ENCODE measurements at regions not wholly inside any gene's neighbourhood (a gene's known extent, or its start where the extent isn't known, plus 50 kb on each side); places are given as distances from the start of the nearest gene placed in this dataset.

DNA sequence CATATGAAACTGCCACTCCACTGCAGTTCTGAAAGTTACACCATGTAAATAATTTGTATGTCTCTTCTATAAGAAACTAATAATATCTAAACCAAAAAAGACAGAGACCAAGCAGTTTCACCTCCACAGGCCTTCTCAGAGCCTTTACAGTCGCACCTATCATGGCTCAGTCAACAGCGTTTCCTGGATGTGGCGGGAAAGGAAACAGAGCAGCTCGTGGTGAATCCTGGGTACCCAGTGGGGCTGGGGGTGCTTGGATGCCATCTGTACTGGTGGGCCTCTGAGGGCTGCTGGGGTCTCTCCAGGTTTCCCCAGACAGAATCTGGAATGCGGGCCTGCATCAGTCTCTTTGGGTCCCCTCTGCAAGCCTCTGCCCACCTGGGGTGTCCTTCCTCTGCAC lies 100.2 kb upstream of the CASZ1 start:
- no peak for DNase-seq

DNA sequence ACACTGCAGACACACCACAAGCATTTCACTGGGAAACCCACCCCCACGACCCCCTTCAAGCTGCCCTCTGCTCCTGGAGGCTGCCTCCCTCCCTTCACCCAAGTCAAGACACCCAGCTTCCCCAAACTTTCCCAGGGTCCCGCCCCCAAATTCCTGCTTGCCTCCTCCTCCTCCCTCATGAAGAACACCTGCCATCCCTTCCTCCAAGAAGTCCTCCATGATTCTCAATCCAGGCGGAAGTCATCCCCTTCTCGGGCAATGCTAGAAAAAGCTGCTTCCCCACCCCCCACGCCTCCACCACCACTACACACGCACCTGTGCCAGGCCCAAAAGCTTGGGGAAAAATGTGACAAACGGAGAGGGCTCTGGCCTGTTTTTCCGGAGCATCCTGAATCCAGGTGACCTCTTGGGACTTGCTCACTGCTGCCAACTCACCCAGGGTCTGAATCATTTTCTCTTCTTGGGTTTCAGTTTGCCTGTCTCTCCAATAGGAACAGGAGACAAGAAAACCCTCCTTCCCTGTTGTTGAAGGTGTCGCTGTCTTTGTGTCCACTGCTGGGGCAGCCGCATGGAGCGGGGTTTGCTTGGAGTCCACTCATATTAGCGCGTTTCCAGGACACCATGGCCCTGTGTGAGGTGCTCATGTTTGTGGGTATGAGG lies 101.0 kb upstream of the CASZ1 start:
- DNase-seq = no peak

DNA sequence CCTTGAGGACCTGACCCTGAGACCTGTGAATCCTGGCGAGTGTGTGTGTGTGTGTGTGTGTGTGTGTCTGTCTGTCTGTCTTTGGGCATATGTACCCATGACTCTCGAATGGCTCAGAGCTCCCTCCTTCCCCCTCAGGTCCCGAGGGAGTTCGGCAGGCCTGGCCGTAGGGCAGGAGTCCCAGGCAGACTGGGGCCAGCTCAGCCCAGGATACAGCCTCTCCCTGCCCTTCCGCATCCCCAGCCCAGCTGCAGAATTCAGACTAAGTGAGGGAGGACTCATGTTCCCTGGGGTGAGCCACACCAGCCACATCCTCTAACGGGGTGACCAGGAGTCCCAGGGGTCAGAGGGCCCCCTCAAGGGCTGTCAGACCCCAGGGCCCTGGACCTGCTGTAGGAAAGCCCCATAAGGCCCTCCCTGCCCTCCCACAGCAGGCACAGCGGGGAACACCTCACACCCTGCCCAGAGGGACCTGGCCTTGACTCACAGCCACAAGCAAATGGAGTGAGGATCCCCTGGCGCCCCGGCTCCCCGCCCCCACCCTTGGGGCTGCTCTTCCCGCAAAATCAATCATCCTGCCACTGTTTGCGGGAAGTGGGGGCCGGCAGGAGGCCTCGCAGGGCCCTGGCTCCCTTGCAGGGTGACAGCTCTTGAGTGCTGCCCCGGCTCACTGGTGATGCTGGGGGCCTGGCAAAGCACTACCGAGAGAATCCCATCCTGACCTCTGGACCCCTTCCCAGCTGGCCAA lies 101.7 kb upstream of the CASZ1 start:
- DNase-seq = no peak

DNA sequence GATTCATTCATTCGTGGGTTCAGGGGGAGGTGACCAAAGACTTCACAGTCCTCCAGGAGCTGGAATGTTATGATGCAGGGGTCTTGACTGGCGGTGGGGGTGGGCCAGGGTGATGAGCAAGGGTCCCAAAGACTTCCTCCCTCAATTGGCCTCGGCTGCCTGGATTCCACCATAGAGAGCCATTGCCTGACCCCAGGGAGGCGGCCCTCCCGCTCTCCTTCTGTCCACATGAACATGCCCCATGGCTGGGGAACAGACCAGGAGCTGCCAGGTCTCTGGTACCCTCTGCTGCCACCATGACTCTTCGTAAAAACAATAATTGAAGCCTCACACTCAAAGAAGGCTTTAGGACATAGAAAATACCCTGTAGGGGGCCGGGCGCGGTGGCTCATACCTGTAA lies 102.5 kb upstream of the CASZ1 start:
- DNase-seq = no peak

DNA sequence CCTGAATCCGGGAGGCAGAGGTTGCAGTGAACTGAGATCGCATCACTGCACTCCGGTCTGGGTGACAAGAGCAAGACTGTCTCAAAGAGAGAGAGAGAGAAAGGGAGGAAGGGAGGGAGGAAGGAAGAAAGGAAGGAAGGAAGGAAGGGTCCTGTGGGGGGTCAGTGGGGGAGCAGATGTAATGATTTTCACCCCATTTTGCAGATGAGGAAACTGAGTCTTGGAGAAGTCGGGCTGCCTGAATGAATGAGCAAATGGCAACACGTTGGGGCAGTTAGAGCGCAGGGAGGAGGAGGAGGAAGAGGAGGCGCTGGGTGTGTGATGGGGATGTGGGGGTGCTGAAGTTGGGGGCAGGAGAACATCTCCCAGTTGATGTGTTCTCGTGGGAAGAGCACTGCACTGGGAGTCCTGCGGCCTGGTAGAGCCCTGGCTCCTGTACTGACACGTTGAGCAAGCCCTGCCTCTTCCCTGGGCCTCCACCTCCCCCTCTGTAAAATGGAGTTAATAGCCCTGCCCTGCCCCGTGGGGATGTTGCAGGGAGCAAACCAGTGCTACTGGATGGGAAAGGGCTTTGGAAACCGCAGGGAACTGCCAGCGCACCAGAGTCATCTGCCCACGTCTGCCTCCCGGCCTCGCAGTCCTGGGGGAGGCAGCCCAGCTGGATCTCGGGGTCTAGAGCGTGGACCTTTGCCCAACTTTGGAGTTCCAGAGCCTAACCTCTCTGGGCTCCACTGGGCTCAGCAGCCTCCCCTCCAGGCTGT lies 103.2 kb upstream of the CASZ1 start:
- DNase-seq = no peak

DNA sequence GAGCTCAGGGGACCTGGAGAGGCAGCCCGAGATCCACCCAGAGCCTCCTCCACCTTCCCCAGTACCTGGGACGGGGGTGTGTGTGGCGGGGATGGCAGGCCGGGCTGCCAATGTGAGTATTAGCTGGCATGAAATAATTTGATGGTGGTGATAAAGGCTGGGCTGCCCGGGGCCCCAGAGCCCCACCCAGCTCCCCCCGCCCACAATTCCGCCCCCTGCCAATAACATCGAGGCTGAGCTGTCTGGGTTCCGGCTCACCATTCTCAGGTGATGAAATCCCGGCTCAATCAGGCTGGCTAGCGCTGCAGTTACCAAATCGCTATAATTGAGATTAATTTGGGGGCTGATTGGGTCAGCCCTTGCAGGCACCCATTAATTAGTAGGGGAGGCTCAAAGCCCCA lies 103.8 kb upstream of the CASZ1 start:
- no peak for DNase-seq

DNA sequence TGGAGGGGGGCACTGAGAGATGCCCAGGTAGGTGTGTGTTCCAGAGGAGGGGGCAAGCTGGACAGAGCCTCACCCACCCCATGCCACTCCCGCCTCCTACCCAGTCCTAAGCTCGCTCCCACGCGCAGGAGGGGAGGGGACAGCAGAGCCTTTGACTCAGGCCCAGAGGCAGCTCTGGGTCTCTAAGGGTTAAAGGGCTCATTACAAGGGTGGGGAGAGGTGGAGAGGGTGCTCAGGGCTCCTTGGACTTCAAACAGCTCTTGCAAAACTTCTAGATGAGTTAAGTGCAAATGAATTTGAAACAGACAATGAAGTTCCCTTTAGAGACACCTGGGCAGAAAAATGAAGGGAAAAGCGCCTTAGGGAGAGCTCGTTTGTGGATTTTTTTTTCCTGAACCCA lies 104.2 kb upstream of the CASZ1 start:
- no peak for DNase-seq

DNA sequence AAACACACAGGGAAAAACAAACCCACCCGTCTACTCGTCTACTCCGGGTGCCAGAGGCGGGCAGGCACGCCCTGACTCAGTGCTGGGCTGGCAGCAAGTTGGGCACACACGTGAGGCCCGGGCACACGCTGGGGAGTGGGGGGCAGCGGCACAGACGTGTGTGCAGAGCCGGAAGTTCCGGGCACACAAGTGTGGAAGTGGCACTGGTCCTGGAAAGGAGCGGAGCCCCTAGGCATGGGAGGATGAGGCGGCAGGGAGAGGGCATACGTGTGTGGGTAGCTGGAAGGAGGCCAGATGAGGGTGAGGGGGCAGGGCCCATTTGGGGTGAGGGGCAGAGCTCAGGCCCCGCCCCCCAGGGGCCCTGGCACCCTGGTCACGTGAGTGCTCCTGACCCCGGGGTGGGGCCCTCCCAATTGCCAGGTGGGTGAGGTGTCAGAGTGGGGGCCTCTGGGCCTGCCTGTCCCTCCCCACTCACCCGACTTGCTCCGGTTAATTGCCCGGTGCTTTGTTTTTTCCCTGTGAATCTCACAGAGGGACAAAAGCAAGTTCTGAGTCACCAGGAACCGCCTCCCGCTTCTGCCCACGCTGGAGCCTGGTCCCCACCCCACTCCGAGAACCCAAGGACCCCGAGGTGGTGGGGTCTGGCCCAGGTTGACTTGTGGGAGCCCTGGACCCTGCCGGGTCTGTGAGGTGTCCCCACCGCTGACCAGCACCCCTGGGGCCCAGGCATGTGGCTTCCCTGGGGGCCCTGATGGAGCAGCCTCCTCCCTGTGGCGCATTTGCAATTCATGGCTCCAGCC lies 104.8 kb upstream of the CASZ1 start:
- peak in 4 of 56 donors; percentile 6 to 45 (median 24) for DNase-seq

DNA sequence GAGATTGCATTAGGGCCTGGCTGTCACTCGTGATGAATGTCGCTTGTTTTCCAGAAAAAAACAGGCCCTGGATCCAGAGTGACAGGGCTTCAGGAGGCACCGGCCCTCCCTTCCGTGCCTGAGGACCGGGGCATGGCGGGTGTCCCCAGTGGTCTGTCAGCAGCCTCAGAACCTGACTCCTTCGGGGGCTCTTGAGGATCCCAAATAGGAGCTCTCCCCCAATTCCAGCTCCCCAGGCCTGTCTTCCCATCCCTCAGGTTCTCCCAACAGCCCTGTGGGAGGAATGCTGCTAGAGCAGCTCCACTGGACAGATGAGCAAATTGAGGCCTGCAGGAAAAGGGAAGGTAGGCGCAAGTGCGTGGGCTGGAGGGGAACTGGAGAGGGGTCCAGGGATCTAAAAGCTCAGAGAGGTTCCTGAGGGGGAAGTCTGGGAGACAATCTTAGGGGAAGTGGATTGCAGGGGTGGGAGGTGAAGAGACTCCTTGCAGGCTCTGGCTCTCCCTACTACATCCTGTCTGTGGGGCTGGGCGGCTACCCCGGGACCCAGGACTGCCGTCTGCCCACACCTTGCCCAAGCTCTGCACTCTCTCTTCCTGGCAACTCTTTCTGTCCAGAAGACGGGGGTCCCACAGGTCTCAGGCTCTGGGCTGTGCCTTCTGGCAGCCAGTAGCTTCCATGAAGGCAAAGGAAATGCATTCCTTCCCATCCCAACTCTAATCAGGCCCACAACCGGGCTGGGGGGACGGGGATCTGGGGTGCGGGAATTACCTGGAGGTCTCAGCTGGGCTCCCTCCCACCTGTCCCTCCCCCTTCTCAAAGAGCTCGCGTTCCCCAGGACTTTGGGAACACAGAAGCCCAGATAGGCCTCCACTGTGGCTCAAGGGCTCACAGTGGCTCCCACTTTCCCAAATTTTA lies 105.7 kb upstream of the CASZ1 start:
- DNase-seq = no peak

DNA sequence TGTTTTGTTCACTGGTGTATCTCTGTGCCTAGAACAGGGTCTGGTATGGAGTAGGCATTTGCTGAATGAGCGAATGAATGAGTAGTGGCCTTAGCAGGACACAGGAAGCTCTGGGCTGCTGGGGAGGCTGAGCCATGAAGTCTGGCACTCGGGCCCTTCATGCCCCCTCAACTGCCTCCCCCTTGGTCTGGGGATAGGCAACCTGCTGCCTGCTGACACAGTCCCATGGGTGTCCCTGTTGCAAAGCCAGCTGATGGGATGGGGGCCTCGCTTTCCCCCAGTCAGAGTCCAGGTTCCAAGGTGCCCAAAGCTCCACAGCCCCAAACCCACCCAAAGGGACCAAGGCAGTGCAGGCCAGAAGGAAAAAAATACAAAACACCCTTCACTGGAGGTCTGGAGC lies 107.0 kb upstream of the CASZ1 start:
- DNase-seq = no peak

DNA sequence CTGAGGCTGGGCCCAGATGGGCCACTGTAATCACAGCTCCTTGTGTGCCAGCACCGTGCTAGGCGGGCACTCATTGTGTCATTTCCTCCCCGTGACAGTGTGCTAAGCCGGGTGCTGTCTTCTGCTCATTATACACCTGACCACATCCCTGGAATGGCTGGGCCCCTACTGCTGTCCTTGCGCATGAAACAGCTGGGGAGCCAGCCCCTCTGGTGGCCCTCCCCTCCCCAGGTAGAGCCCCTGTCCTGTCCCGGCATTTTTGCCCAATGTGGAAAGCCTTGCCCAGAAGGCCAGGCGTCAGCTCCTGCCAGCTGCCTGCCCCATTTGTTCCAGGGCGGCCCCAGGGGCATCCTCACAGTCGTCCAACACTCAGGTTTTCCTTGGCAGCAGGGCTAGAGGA lies 107.4 kb upstream of the CASZ1 start:
- DNase-seq = no peak

DNA sequence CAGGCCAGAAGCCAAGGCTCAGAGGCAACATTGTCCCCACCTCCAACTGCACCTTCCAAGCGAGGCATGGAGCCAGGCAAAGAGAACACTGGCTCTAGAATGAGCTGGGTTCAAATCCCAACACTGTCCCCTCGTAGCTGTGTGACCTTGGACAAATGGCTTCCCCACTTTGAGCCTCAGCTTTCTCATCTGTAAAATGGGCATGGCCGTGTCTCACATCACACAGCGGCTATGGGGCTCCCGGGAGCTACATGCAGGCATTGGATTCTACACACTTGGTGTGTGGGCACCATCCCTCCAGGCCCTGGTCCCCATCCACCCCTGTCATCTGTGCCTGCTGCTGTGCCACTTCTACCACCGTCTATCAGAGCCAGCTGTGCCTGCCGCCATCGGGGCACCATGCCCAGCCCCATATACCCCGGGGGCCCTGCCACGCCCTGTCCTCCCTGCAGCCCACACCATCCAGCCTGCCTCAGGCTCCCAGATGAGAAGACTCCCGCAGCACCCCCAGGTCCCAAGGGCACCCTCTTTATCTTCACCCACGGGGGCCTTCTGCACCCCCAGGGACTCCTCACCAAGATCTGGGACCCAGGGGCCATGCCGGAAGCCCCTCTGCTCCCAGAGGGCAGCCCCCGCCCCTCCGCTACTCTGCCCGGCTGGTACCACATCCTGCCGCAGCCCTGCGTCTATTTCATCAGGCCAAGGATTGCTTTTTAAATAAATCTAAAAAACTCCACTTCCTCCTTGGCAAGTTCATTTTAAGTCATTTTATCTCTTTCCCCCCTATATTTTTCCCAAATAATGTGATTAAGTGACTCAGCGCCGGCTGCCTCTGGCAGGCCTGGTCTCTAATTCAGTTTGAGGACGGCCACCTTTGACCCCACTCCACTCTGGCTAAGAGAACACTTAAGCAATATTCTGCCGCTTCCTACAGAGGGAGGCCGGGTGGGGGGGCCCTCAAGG lies 107.8 kb upstream of the TARDBP start:
- DNase-seq = no peak

DNA sequence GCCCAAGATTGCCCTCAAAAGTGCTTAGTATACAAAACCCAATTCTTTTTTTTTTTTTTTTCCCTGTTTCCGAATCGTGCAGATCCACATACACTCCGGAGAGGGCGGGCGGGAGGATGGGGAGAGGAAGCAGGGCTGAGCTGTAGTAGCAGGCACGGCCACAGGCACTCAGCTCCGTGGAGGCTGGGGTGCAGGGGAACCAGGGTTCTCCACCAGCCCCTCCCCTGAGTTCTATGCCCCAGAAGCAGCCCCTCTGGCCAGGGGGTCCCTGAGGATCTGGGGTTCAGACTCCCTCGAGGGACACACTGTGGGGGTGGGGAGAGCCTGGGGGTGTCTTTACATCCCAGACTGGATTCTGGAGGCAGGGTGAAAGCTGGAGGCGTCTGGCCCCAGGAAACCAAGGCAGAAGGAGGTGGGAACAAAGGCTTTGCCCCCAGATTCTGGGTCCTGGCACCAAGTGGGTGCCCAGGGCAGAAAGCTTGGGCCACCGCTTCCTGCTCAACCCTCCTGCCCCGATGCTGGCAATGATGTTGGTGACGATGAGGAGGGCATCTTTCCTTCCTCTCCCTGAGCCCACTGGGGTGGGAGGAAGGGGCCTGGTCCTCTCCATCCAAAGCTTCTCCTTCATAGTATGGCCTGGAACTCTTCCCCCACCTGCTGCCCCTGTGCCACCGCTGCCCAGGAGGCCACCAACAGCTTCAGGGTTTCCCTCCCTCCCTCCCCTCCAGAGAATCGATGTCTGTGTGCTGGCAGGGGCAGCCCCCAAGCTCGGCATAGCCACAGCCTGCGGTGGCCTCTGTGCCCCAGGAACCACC lies 106.4 kb upstream of the TARDBP start:
- DNase-seq = no peak

DNA sequence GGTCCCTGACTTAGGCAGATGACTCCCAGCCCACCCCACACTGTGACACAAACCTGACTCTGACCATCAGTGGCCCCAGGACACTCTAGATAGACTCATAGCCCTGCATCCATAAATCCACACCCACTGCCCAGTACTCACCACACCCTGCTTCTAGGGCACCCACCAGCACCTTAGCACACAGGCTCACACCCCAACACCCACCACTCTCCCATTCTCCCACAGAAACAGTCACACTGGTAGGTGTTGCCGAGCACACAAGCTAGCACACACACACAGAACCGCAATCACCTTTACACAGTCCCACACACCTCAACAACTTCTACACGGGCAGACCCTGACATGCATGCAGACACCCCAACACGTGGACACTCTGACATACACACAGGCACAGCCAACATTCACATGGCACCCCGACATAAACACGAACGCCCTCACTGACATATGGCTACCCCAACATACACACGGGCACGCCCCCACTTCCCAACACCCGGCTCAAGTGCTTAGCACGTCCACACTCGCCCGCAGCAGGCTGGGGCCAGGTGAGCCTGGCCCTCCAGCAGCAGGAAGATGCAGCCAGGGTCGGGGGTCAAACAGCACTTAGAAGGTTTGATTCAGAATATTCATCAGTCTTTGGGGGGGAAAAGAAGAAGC lies 105.5 kb upstream of the TARDBP start:
- DNase-seq = no peak

DNA sequence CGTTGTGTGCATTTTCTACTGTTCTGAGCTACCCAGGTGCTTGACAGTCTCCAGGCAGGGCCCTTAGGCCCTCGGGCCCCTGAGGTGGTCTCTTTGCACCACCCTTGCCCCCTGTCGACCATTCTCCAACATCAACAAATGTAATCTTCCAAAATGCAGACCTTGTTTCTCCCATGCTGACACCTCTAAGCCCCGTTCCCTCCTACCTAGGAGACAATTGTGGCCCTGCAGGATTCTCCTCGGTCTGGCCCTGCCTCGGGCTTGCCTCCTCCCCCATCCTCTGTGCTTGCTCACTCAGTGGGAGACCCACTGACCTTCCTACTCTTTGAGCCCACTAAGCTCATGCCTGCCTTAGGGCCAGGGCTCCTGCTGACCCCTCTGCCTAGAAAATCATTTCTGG lies 104.2 kb upstream of the TARDBP start:
- DNase-seq = no peak

DNA sequence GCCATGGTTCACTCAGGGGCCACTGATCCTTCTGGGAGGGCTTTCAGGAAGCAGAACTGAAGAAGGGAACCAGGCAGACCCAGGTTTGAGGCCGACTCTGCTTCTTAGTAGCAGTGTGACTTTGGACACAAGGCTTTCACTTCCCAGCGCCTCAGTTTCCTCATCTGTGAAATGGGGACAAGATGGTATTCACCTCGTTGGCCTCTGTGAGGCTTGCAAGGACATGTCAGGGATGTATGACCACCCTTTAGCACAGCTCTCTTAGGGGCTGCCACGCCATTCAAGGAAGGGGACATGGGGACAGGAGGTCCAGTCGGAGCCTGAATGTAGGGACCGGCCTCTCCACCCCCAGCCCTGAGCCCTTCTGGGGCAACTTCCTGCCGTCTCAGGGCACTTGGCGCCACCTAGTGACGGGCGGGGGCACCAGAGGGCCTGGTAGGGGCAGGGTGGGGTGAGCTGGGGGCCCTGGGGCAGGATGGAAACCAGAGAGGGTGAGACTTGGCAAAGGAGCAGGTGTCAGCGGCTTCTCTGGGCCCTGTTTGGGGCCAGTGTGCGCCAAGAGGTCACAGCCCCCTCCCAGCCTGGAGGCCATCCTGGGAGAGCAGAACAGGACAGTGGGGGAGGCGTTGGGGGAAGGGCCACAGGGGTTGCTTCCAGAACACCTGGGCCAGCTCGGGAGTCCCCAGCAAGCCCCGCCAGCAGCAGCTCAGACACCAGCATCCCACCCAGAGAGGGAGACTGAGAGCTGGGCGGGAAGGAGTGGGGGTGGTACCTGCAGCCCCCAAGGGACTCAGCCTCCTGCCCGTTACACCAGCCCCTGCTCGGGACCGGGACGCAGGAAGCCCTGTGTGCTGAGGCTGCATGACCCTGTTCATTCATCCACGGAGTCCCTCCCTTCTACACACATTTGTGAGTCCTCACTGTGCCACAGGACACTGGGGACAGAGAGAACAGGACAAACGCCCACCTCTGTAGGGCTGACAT lies 102.5 kb upstream of the TARDBP start:
- DNase-seq = peak in 3 of 56 donors; percentile 2 to 33 (median 14)

Data from amygdala (tissue), 56 donors.